HG02852 (cell line): ENCODE measurements at regions not wholly inside any gene's neighbourhood (a gene's known extent, or its start where the extent isn't known, plus 50 kb on each side); places are given as distances from the start of the nearest gene placed in this dataset.

ENCODE experiments used
- ATAC-seq: cut with Tn5 transposase; IDR thresholded peaks from one replicate; pipeline ENCODE4 v1.9.1; 2021; ENCODE audit warnings: mild to moderate bottlenecking, moderate library complexity; ENCODE audit not compliant: unreplicated experiment

- no peak for ATAC-seq
Observed at GRCh38 chr14:98544174-98544573, 727.8 kb downstream of the BCL11B start.

- no peak for ATAC-seq
Observed at GRCh38 chr14:98545181-98545580, 726.8 kb downstream of the BCL11B start.

GRCh38 chr14:98548071-98548686 is 723.8 kb downstream of the BCL11B start:
- no peak for ATAC-seq

- no peak for ATAC-seq
Observed at GRCh38 chr14:98551028-98551427, 721.0 kb downstream of the BCL11B start.

GRCh38 chr14:98555440-98555839 is 716.6 kb downstream of the BCL11B start:
- ATAC-seq, result no peak

- no peak for ATAC-seq
Observed at GRCh38 chr14:98564006-98564405, 708.0 kb downstream of the BCL11B start.

GRCh38 chr14:98564541-98564940 is 707.5 kb downstream of the BCL11B start:
- ATAC-seq, result no peak

- ATAC-seq, result no peak
Observed at GRCh38 chr14:98571104-98571503, 700.9 kb downstream of the BCL11B start.

- ATAC-seq, result no peak
Observed at GRCh38 chr14:98573082-98573481, 698.9 kb downstream of the BCL11B start.

- ATAC-seq, result no peak
Observed at GRCh38 chr14:98576463-98576862, 695.5 kb downstream of the BCL11B start.

GRCh38 chr14:98578204-98578603 is 693.8 kb downstream of the BCL11B start:
- ATAC-seq, result no peak

GRCh38 chr14:98579140-98579539 is 692.9 kb downstream of the BCL11B start:
- no peak for ATAC-seq

GRCh38 chr14:98580131-98580678 is 691.8 kb downstream of the BCL11B start:
- no peak for ATAC-seq

GRCh38 chr14:98582276-98582675 is 689.7 kb downstream of the BCL11B start:
- ATAC-seq, result no peak

GRCh38 chr14:98591161-98591560 is 680.8 kb downstream of the BCL11B start:
- no peak for ATAC-seq

- ATAC-seq, result no peak
Observed at GRCh38 chr14:98592611-98593170, 679.3 kb downstream of the BCL11B start.

GRCh38 chr14:98593361-98593761 is 678.6 kb downstream of the BCL11B start:
- ATAC-seq, result no peak

- ATAC-seq, result no peak
Observed at GRCh38 chr14:98594156-98594555, 677.8 kb downstream of the BCL11B start.

GRCh38 chr14:98598576-98598975 is 673.4 kb downstream of the BCL11B start:
- no peak for ATAC-seq

GRCh38 chr14:98599082-98599481 is 672.9 kb downstream of the BCL11B start:
- no peak for ATAC-seq

- ATAC-seq, result no peak
Observed at GRCh38 chr14:98602983-98603382, 669.0 kb downstream of the BCL11B start.

GRCh38 chr14:98605043-98605442 is 667.0 kb downstream of the BCL11B start:
- no peak for ATAC-seq
